ENCODE measurements at regions not wholly inside any gene's neighbourhood (a gene's known extent, or its start where the extent isn't known, plus 50 kb on each side); places are given as distances from the start of the nearest gene placed in this dataset.

DNA sequence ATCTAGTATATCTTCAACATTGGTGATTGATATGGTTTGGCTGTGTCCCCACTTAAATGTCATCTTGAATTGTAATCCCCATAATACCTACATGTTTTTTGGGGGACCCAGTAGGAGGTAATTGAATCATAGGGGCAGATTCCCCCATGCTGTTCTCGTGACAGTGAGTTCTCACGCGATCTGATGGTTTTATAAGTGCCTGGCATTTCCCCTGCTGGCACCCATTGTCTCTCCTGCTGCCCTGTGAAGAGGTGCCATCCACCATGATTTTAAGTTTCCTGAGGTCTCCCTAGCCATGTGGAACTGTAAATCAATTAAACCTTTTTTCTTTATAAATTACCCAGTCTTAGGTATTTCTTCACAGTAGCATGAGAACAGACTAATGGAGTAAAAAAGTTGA is 1094.6 kb downstream of the ROBO2 start:
- H3K27ac Mint-ChIP-seq = no peak overlapping the region
- DNase-seq (ENCODE audit: low spot score) (no peak), ATAC-seq (no peak)
- peaks cover 7% of the 10 kb centered on the region for H3K36me3 Mint-ChIP-seq
- H3K4me1 Mint-ChIP-seq (ENCODE audit: low read depth in 2 of 2) = no peaks in the 10 kb centered on the region
- H3K4me3 Mint-ChIP-seq = no peak overlapping the region
- peaks cover 14% of the 10 kb centered on the region for H3K9me3 Mint-ChIP-seq
- H3K27me3 Mint-ChIP-seq = no peaks in the 10 kb centered on the region

DNA sequence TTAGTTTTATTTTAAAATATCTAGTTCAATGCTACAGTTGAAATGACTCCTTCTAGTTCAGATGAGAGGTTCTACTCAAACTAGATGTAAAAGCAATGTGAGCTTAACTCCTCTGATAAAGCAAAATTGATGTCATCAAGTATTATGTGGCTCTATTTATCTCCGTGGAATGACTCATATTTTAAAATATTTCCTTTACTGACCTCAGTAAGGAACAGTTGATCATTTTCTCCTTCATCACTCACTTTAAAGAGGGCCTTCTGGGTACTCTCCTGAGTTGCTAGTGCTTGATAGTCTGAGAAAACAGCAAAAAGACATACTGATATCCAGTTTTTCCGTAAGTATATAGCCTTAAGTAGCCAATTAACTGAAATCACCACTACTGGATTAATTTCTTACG is 1099.3 kb downstream of the ROBO2 start:
- no peaks in the 10 kb centered on the region for H3K4me1 Mint-ChIP-seq (ENCODE audit: low read depth in 2 of 2)
- peaks cover 20% of the 10 kb centered on the region for H3K9me3 Mint-ChIP-seq
- DNase-seq (ENCODE audit: low spot score) (no peak), ATAC-seq (no peak)
- no peaks in the 10 kb centered on the region for H3K27me3 Mint-ChIP-seq
- H3K27ac Mint-ChIP-seq = no peak overlapping the region
- H3K36me3 Mint-ChIP-seq = peaks cover 10% of the 10 kb centered on the region
- no peak overlapping the region for H3K4me3 Mint-ChIP-seq

DNA sequence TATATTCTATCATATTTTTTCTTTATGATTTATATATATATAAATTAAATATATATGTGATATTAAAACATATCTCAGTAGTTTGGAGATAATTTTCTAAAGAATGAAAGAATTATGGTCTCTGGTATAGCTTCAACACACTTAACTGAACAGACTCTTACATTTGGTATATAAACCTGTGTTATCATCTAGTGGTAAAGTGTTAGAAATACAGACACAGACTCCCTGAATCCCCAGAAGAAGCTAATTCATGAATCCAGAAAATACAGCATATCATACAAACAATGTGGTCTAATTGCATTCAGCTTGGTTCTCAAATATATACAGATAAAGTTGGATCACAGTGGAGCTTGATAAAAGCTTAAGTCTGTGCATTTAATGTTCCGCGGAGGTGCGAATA is 1100.4 kb downstream of the ROBO2 start:
- Mint-ChIP-seq H3K4me1 (ENCODE audit: low read depth in 2 of 2) (no peaks in the 10 kb centered on the region), H3K36me3 (peaks cover 10% of the 10 kb centered on the region), H3K9me3 (peaks cover 24% of the 10 kb centered on the region), H3K4me3 (no peak overlapping the region), H3K27me3 (no peaks in the 10 kb centered on the region), H3K27ac (no peak overlapping the region)
- DNase-seq (ENCODE audit: low spot score) (no peak), ATAC-seq (no peak)

DNA sequence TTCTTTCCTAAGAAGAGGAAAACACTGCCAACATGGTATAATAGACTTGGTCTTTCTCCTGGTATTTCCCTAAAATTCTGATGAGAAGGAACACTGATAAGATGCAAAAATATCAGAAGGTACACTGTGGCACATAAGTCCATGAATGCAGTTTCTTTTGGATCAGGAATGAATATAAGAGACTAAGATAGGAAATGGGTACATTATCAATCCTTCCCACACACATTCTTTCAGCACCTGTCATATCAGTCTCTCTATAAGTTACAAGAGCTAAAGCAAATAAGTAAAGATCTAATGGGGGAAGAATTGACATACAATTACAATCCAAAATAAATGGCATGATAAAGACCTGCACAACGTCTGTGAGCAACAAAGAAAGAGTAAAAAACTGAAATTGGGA is 1101.0 kb downstream of the ROBO2 start:
- H3K36me3 Mint-ChIP-seq = peaks cover 10% of the 10 kb centered on the region
- H3K4me3 Mint-ChIP-seq = no peak overlapping the region
- peaks cover 27% of the 10 kb centered on the region for H3K9me3 Mint-ChIP-seq
- no peak overlapping the region for H3K27ac Mint-ChIP-seq
- H3K4me1 Mint-ChIP-seq (ENCODE audit: low read depth in 2 of 2) = no peaks in the 10 kb centered on the region
- H3K27me3 Mint-ChIP-seq = no peaks in the 10 kb centered on the region
- DNase-seq (ENCODE audit: low spot score) (no peak), ATAC-seq (no peak)

DNA sequence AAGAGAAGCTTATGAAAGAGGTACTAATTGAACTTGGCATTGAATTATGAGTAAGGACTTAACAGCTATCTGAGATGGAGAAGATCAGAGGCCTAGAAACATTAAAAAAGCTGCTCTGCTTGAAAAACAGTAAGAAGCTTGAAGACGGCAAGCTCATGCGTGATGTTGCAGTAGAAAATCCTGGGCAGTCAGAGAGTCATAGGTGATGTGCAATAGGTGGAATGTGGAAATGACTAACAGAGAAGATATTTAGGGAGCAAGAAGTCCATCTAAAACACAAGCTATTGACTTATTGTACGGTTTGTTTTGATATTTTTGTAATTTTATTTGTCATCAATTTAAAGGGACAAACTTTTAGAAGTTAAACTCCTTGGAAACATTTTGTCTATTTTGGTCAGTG is 1101.4 kb downstream of the ROBO2 start:
- peaks cover 10% of the 10 kb centered on the region for H3K36me3 Mint-ChIP-seq
- peaks cover 28% of the 10 kb centered on the region for H3K9me3 Mint-ChIP-seq
- ATAC-seq (no peak), DNase-seq (ENCODE audit: low spot score) (no peak)
- no peaks in the 10 kb centered on the region for H3K27me3 Mint-ChIP-seq
- H3K4me1 Mint-ChIP-seq (ENCODE audit: low read depth in 2 of 2) = no peaks in the 10 kb centered on the region
- no peak overlapping the region for H3K27ac Mint-ChIP-seq
- no peak overlapping the region for H3K4me3 Mint-ChIP-seq

DNA sequence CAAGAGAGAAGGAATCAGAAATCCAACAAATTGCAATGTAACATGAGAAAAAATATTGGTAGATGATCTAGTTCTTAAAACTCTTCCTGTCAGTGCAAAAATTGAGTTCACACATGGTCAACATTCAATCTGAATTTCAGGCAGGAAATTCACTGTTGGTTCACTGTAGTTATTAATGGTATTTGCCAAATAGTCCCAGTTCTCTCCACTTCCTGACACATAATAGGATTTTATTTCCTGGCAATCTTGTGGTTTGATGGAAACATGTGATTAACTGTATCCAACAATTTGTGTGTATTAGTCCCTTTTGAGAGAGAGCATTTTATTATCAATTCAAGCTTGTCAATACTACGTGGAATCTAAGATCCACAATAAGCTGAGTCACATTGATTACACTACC is 1103.1 kb downstream of the ROBO2 start:
- Mint-ChIP-seq H3K9me3 (peaks cover 26% of the 10 kb centered on the region), H3K4me3 (no peak overlapping the region), H3K27ac (no peak overlapping the region), H3K27me3 (no peaks in the 10 kb centered on the region), H3K36me3 (peaks cover 16% of the 10 kb centered on the region), H3K4me1 (ENCODE audit: low read depth in 2 of 2) (no peaks in the 10 kb centered on the region)
- ATAC-seq = no peak
- no peak for DNase-seq (ENCODE audit: low spot score)

DNA sequence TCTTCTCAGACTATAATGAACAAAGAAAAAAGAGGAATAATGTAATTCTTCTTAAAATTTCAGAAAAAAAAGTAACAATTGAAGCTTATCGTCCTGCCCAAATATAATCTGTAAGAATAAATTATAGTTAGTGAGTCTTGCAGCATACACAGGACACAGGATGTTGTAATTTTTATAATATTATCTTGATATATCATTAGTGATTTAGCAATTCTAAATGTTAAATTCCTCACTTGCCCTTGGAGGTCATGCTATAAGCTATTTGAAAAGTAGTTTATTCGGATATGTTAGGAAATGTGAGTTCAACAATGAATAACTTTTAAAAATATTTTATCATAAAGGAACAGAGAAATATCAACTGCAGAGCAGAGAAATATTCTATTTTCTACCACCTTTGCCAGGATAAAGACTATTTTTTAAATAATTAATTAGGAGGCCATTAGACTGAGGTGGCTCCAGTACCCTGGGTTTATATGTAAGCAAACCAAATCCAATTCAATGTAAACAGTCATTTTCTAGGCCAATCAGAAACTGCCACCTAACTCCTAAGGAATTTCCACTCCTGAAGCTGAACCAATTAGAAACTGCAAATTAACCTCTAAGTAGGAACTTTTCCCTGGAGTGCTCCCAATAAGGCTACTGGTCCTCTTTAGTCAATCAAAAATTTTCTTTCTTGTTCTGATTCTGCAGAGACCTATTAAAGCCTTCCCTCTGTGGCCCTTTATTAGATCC is 1109.3 kb downstream of the ROBO2 start:
- no peaks in the 10 kb centered on the region for H3K27me3 Mint-ChIP-seq
- ATAC-seq = no peak
- no peak overlapping the region for H3K27ac Mint-ChIP-seq
- H3K4me3 Mint-ChIP-seq = no peak overlapping the region
- peaks cover 23% of the 10 kb centered on the region for H3K9me3 Mint-ChIP-seq
- no peaks in the 10 kb centered on the region for H3K4me1 Mint-ChIP-seq (ENCODE audit: low read depth in 2 of 2)
- DNase-seq (ENCODE audit: low spot score) = no peak
- peaks cover 17% of the 10 kb centered on the region for H3K36me3 Mint-ChIP-seq

DNA sequence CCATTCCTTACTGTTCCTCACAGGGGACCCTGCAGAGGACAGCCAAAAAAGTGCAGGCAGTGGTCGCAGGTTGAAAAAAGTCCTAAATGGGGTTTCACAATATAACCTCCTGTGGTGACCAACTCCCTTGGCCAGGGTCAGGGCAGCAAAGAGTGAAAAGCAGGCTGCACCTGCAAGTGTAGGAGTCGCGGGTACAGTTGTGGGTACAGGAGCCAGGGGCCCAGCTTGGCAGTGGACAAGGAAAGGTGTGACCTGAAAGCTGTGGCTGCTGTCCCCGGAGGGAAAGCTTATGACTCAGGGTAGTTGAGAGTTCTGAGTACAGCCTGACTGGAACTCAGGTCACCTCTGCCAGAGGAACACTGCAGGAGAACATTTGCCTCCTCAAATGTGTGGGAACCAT is 1114.1 kb downstream of the ROBO2 start:
- ATAC-seq (no peak), DNase-seq (ENCODE audit: low spot score) (no peak)
- Mint-ChIP-seq H3K36me3 (peaks cover 11% of the 10 kb centered on the region), H3K27me3 (no peaks in the 10 kb centered on the region), H3K4me3 (no peak overlapping the region), H3K4me1 (ENCODE audit: low read depth in 2 of 2) (no peaks in the 10 kb centered on the region), H3K27ac (no peak overlapping the region), H3K9me3 (peaks cover 13% of the 10 kb centered on the region)

DNA sequence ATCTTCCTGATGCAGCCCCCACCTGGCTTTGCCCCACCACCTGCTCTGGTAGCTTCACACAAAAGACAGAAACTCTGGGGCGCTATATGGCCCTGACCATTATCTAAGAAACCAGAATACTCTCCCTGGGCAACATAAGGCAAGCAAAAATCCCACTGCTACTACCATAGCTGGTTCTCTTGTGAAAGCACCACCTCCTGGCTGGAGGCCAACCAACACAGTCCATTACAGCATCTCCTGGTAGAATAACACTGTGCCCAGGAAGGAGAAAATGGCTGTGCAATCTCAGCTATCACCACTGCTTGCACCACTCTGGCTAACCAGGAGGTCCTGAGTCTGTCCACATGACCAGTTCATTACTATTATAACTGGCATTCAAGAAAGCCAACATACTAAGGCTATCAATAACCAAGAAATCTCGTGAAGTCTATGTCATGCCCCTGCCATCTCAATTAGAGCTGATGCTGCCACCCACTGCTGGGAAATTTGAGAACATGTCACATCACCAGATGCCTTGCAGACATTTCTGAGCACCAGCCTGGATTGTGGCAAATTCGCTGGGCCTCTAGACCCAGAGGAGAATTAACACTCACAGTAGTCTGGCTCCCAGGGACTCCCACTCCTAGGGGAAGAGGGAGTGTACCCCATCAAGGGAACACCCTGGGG is 1114.8 kb downstream of the ROBO2 start:
- H3K9me3 Mint-ChIP-seq = peaks cover 13% of the 10 kb centered on the region
- H3K36me3 Mint-ChIP-seq = peaks cover 11% of the 10 kb centered on the region
- no peak for ATAC-seq
- no peaks in the 10 kb centered on the region for H3K4me1 Mint-ChIP-seq (ENCODE audit: low read depth in 2 of 2)
- no peaks in the 10 kb centered on the region for H3K27me3 Mint-ChIP-seq
- no peak for DNase-seq (ENCODE audit: low spot score)
- H3K27ac Mint-ChIP-seq = no peak overlapping the region
- no peak overlapping the region for H3K4me3 Mint-ChIP-seq

DNA sequence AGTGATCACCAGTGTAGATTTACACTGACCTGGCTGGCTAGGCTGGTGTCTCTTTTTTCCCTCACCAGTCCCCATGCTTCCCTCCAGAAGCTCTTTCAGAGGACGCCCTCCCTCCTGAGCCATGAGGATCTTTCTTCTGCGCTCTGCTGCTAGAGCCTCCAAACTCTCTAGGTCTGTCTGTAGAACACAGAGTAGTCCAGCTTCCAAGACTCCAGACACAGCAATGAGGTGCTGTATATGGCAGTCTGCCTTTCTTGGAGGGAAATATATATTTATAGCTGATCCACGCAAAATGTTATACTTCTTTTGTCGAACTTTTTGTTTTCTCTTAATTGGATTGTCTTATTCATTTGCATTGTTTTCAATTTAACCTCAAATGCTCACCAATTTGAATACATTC is 1121.8 kb downstream of the ROBO2 start:
- Mint-ChIP-seq H3K27ac (no peak overlapping the region), H3K4me1 (ENCODE audit: low read depth in 2 of 2) (no peaks in the 10 kb centered on the region), H3K36me3 (no peaks in the 10 kb centered on the region), H3K4me3 (no peak overlapping the region), H3K27me3 (no peaks in the 10 kb centered on the region), H3K9me3 (peaks cover 4% of the 10 kb centered on the region)
- ATAC-seq (no peak), DNase-seq (ENCODE audit: low spot score) (no peak)

DNA sequence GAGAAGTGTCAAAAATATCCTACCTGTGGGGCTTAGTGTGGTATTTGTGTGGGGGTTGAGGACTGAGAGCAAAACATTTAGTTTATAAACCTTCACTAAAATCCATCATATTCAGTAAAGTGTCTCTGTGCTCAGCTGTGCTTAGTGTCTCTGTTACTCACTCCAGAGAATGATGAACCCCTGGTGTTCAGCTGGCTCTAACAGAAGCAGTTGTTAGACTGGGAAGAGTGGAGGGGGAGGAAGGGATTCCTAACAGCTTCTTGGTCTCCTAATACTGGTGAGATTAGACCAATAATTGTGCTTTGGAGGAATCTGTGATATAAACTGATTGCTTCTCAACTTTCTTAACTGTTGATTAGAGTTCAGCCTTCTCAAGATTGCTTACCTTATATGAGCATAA is 1123.5 kb downstream of the ROBO2 start:
- Mint-ChIP-seq H3K4me3 (no peak overlapping the region), H3K9me3 (peaks cover 4% of the 10 kb centered on the region), H3K36me3 (no peaks in the 10 kb centered on the region), H3K27ac (no peak overlapping the region), H3K4me1 (ENCODE audit: low read depth in 2 of 2) (no peaks in the 10 kb centered on the region), H3K27me3 (no peaks in the 10 kb centered on the region)
- DNase-seq (ENCODE audit: low spot score) (no peak), ATAC-seq (no peak)

DNA sequence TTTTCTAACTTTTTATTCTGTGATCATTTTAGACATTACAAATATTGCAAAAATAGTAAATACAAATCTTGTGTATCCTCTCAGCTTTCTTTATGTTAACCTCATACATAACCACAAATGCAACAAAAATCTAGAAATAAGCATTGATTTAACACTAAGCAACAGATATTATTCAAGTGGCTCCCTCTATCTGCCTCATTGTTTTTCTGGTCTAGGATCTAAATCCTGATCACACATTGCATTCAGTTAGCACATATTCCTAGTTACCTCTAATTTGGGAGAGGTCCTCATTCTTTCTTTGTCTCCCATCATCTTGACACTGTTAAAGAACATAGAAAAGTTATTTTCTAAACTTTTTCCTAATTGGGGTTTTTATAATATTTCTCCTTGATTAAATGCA is 1126.0 kb downstream of the ROBO2 start:
- Mint-ChIP-seq H3K9me3 (peaks cover 5% of the 10 kb centered on the region), H3K4me3 (no peak overlapping the region), H3K27me3 (no peaks in the 10 kb centered on the region), H3K36me3 (no peaks in the 10 kb centered on the region), H3K27ac (no peak overlapping the region), H3K4me1 (ENCODE audit: low read depth in 2 of 2) (no peaks in the 10 kb centered on the region)
- DNase-seq (ENCODE audit: low spot score) (no peak), ATAC-seq (no peak)

DNA sequence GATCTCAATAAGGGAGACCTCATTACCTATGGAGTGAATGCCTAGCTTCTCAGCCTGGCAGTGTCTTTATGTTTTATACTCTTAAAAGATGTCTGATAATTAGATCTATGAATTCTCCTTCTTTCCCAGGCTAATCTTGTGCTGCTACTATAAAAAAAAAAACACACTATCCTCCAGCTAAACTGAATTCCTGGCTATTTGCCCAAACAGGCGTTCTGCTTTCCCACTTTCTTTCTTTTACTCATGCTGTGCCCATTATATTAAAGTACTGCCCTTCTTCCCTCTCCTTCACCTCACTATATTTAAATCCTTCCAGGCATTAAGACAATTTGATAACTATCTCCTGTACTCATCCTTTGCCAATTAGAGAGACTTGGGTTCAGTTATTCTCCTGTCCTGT is 1134.9 kb downstream of the ROBO2 start:
- ATAC-seq (no peak), DNase-seq (ENCODE audit: low spot score) (no peak)
- Mint-ChIP-seq H3K4me3 (no peak overlapping the region), H3K27ac (no peak overlapping the region), H3K9me3 (peaks cover 17% of the 10 kb centered on the region), H3K36me3 (no peaks in the 10 kb centered on the region), H3K27me3 (no peaks in the 10 kb centered on the region), H3K4me1 (ENCODE audit: low read depth in 2 of 2) (no peaks in the 10 kb centered on the region)

DNA sequence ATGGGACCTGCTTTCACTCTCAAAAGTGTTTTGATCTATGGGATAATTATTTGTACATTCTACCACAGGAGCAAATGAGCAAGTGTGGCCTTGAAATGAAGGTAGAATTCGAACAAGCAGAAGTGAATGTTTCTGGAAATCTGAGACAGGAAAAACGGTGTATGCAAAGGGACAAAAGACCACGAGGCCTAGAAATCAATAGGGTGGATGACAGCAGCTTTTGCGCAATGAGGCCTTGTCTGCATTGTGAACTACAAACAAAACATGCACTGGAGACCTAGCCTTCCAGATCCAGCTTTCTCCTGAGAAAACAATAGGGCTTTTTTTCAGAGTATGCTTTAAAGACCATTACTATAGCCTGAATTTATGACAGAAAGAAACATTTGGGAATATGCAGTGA is 1137.0 kb downstream of the ROBO2 start:
- ATAC-seq (no peak), DNase-seq (ENCODE audit: low spot score) (no peak)
- Mint-ChIP-seq H3K27ac (no peak overlapping the region), H3K4me3 (no peak overlapping the region), H3K27me3 (no peaks in the 10 kb centered on the region), H3K9me3 (peaks cover 20% of the 10 kb centered on the region), H3K36me3 (no peaks in the 10 kb centered on the region), H3K4me1 (ENCODE audit: low read depth in 2 of 2) (no peaks in the 10 kb centered on the region)

DNA sequence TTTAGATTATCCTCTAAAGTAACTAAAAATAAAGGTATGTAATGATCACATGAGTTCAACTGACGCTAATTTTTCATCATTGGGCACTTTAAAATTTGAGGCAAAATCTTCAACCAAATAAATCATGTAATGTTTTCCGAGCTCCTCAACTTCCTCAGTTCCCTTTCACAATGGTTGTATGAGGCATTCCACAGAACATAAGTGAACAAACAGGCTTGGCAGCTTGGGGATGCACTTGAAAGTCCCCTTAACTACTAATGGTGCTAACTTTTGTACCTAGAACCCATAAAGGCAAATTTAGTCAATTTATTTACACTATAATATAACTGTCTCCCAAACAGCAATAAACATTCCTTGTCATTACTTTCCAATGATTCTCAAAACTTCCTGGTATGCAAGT is 1137.9 kb downstream of the ROBO2 start:
- DNase-seq (ENCODE audit: low spot score) = no peak
- no peak for ATAC-seq
- peaks cover 21% of the 10 kb centered on the region for H3K9me3 Mint-ChIP-seq
- H3K27me3 Mint-ChIP-seq = no peaks in the 10 kb centered on the region
- H3K36me3 Mint-ChIP-seq = no peaks in the 10 kb centered on the region
- H3K4me1 Mint-ChIP-seq (ENCODE audit: low read depth in 2 of 2) = no peaks in the 10 kb centered on the region
- H3K4me3 Mint-ChIP-seq = no peak overlapping the region
- no peak overlapping the region for H3K27ac Mint-ChIP-seq

Measured in natural killer cell treated with Interleukin-12 subunit alpha and Interleukin-12 subunit beta and Interleukin-15 and Interleukin-18, amount 100 ng/mL, for 72 hours (primary cell).